ENCODE measurements at regions not wholly inside any gene's neighbourhood (a gene's known extent, or its start where the extent isn't known, plus 50 kb on each side); places are given as distances from the start of the nearest gene placed in this dataset.

DNA sequence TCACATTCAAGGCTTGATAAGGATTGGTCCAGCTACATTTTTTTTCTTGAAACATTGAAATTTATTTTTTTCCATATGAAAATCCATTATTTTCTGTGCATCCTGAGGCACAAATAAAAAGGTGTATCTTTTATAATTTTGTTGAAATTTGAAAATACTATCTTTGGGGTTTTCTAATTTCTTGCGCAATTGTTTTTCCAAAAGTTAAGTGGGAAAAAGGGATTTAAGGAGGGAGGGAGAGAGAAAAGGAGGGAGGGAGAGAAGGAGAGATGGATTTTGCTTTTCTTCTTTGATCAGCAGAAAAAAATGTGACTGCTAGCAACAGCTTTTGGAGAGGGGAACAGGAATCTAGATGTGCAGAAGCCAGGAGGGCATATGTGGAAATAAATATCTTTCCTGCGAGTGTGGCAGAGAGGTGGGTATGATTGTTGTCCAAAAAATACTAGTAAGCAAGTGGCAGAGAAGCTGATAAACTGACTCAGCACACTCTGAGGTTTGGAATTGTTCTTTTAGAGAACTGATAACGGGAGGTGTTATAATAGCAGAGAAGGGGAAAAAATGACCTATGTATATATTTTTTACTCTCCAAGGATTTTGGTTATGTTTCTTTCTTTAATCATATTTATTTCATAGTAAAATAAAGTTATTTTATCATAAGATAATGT is 61.2 kb upstream of the EDNRB start:
- TF ChIP-seq, protein P1, sequence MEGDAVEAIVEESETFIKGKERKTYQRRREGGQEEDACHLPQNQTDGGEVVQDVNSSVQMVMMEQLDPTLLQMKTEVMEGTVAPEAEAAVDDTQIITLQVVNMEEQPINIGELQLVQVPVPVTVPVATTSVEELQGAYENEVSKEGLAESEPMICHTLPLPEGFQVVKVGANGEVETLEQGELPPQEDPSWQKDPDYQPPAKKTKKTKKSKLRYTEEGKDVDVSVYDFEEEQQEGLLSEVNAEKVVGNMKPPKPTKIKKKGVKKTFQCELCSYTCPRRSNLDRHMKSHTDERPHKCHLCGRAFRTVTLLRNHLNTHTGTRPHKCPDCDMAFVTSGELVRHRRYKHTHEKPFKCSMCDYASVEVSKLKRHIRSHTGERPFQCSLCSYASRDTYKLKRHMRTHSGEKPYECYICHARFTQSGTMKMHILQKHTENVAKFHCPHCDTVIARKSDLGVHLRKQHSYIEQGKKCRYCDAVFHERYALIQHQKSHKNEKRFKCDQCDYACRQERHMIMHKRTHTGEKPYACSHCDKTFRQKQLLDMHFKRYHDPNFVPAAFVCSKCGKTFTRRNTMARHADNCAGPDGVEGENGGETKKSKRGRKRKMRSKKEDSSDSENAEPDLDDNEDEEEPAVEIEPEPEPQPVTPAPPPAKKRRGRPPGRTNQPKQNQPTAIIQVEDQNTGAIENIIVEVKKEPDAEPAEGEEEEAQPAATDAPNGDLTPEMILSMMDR (conservative IDR thresholded peaks at IDR 0.05; ENCODE audit: low read depth, low read length), result no peak
- DNase-seq (ENCODE audit: low read depth), result no peak
- no peak overlapping the region for H3K4me3 ChIP-seq (ENCODE audit: low read depth, low read length)

DNA sequence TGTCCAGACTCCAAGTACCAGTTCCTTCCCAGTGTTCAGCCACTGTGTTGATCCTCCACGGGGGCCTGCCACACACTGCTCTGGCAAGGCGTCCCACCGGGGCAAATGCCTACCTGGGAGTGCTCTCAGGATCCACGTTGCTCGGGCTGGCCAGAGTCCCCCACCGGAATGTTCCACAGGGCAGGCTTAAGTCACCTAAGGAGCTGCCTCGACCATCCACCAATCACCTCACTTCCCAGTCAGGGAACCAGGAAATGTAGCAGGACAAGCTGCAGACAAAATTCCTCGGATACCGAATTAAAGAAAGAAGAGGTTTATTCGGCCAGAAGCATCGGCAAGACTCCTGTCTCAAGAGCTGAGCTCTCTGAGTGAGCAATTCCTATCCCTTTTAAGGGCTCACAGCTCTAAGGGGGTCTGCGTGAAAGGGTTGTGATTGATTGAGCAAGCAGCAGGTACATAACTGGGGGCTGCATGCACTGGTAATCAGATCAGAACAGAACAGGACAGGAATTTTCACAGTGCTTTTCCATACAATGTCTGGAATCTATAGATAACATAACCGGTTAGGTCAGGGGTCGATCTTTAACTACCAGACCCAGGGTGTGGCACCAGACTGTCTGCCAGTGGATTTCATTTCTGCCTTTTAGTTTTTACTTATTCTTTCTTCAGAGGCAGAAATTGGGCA is 56.9 kb upstream of the EDNRB start:
- no peak for DNase-seq (ENCODE audit: low read depth)
- H3K4me3 ChIP-seq (ENCODE audit: low read depth, low read length), result no peak overlapping the region
- TF ChIP-seq, protein P1 (conservative IDR thresholded peaks at IDR 0.05; ENCODE audit: low read depth, low read length), result no peak

DNA sequence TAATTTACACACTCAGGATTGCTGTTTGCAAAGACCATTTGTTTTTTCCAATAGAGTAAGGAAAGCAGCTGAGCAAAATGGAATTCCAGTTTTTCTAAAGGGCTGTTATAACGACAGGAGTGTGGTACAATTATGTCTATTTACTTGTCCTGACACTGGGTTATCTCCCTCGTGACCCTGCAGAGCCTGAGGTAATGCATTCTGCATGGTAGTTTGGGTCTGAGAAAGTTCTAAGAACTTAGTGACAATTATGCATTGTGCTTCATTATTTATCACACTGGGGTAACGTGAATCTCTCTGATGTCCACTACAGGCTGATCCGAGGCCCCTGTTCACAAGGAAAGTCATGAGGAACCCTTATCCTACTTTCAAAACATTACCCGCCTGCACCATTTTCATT is 50.7 kb upstream of the EDNRB start:
- TF ChIP-seq, protein P1 (conservative IDR thresholded peaks at IDR 0.05; ENCODE audit: low read depth, low read length), result no peak
- no peak for DNase-seq (ENCODE audit: low read depth)
- H3K4me3 ChIP-seq (ENCODE audit: low read depth, low read length), result no peak overlapping the region
